Heart right ventricle (tissue), 16 donors: ENCODE measurements at regions not wholly inside any gene's neighbourhood (a gene's known extent, or its start where the extent isn't known, plus 50 kb on each side); places are given as distances from the start of the nearest gene placed in this dataset.

Source experiments
- ATAC-seq, 8 donors: fragments of 200-7000 bp; cut with Tn5 transposase; one replicate each; pipeline ENCODE4 v1.9.1; 2020; ENCODE audit warnings: mild to moderate bottlenecking in 8 of 8, moderate library complexity in 8 of 8, moderate number of reproducible peaks in 1 of 8
- DNase-seq, 2 donors: peaks; one replicate each; pipeline ENCODE4 v3.0.0-alpha.2; 2020
- H3K27ac ChIP-seq, 10 donors: fragments of 200-600 bp; sonication (generic) in 2 of 10; one replicate each; pipeline versions ENCODE4 v1.5.0 to v1.8.0; 2020 to 2022; ENCODE audit warnings: mild to moderate bottlenecking in 3 of 10
- H3K27me3 ChIP-seq, 7 donors: fragments of 200-600 bp; one replicate each; pipeline ENCODE4 v1.8.0; 2021 to 2022; ENCODE audit warnings: mild to moderate bottlenecking in 2 of 7
- H3K36me3 ChIP-seq, 9 donors: fragments of 200-600 bp; sonication (generic) in 1 of 9; one replicate each; pipeline versions ENCODE4 v1.5.0 to v1.8.0; 2020 to 2022; ENCODE audit warnings: mild to moderate bottlenecking in 2 of 9
- H3K4me1 ChIP-seq, 9 donors: fragments of 200-600 bp; sonication (generic) in 1 of 9; one replicate each; pipeline versions ENCODE4 v1.5.0 to v1.8.0; 2020 to 2022; ENCODE audit warnings: mild to moderate bottlenecking in 4 of 9
- H3K4me3 ChIP-seq, 10 donors: fragments of 200-600 bp; sonication (generic) in 2 of 10; one replicate each; pipeline versions ENCODE4 v1.5.0 to v1.8.0; 2020 to 2022; ENCODE audit warnings: mild to moderate bottlenecking in 7 of 10, moderate library complexity in 2 of 10
- H3K9me3 ChIP-seq, 11 donors: fragments of 200-600 bp in 10 of 11; sonication (generic) in 2 of 11; one replicate each; pipeline versions ENCODE4 v1.5.0 to v1.8.0; 2013 to 2022; ENCODE audit warnings: mild to moderate bottlenecking in 2 of 11, control low read depth in 1 of 11, moderate library complexity in 1 of 11
- CTCF ChIP-seq, 9 donors: fragments of 200-600 bp; sonication (generic) in 2 of 9; IDR thresholded peaks; one replicate each; pipeline versions ENCODE4 v1.5.0 to v1.8.0; 2021 to 2022; ENCODE audit warnings: antibody characterized with exemption in 9 of 9, mild to moderate bottlenecking in 5 of 9, moderate library complexity in 1 of 9
- WGBS, 2 donors: extraction: QIAGEN DNeasy Blood & Tissue Kit; methylation state at CpG; one replicate each; pipeline ENCODE4 v1.1.7; 2013; ENCODE audit warnings: inconsistent platforms in 1 of 2; 5-methylcytosine and 5-hydroxymethylcytosine counted together
- intact Hi-C, 10 donors: fragments of 100-400 bp; cut with DNase I; formaldehyde crosslinking; loops; one replicate each; pipeline versions ENCODE4 v1.11.1 to v1.14.2; 2022
- donor health status: Arrhythmogenic right ventricular cardiomyopathy.
- donor health status: ischemic (EF 13 %, LVEDD 7.1; RV severe dilation, severe dysfunction).
- donor health status: healthy with polysubstance abuse.
- donor health status: DM: no; HTN: yes; CAD: no.
- donor health status: DM: no; HTN: no; CAD: no.
- donor health status: ischemic (EF 25% LVEDD 6.9; RV normal size, moderate dysfunction).
- donor health status: ischemic (EF 25% LVEDD 5.7; RV mildly dilated, moderate dysfunction).
- donor health status: healthy.
- donor health status: DM: yes; HTN: yes; CAD: no.
- donor health status: Ischemic cardiomyopathy.
- donor health status: ischemic (EF 35%, LVEDD 5.7; RV mildly dilated, moderate dysfunction).
- donor health status: nonischemic (EF 11% LVEDD 7.7; RV severe dilation, severe dysfunction).
- donor health status: DM: yes; HTN: yes; CAD: no.
- donor health status: PGD.
- donor health status: ischemic (EF 29% LVEDD 5.4; RV normal size, mild dysfunction).
- donor health status: nonischemic (EF 23%, LVEDD 6.1; RV moderate dilation, normal function).

- no peaks in the 10 kb centered on the region for H3K9me3 ChIP-seq
- intact Hi-C loops = loop anchor here in 7 of 10 donors (5.0 to 10.0 kb wide), 2 partner anchors 611 to 614 kb away; no protein-coding TSS in a partner anchor
- TF ChIP-seq CTCF (IDR thresholded peaks at IDR 0.05) = no peak
- no peak overlapping the region for H3K4me3 ChIP-seq
- DNase-seq = no peak
- H3K27ac ChIP-seq = no peak overlapping the region
- peaks cover 0 to 17% (median 0%) of the 10 kb centered on the region in 9 donors for H3K4me1 ChIP-seq
- no peaks in the 10 kb centered on the region for H3K36me3 ChIP-seq
- ATAC-seq = no peak
- H3K27me3 ChIP-seq = peaks cover 0 to 50% (median 29%) of the 10 kb centered on the region in 7 donors
Observed at GRCh38 chr7:115478426-115478825, 552.1 kb downstream of the TFEC start.

GRCh38 chr7:115477193-115477651 is 553.3 kb downstream of the TFEC start:
- 2% methylated on average over 30 of the region's 30 CpGs for WGBS, 2 donors
- peak in 1 of 2 donors; percentile 18 for DNase-seq
- intact Hi-C loops = loop anchor here in 8 of 10 donors (2.0 to 10.0 kb wide), 3 partner anchors 610 to 612 kb away; no protein-coding TSS in a partner anchor
- peak overlapping the region in 8 of 10 donors; percentile 16 to 51 (median 46) for H3K4me3 ChIP-seq
- H3K27me3 ChIP-seq = peaks cover 0 to 50% (median 29%) of the 10 kb centered on the region in 7 donors
- TF ChIP-seq CTCF (IDR thresholded peaks at IDR 0.05) = no peak
- no peaks in the 10 kb centered on the region for H3K9me3 ChIP-seq
- peaks cover 0 to 17% (median 0%) of the 10 kb centered on the region in 9 donors for H3K4me1 ChIP-seq
- H3K27ac ChIP-seq = no peak overlapping the region
- ATAC-seq = peak in 6 of 8 donors; percentile 40 to 73 (median 58)
- H3K36me3 ChIP-seq = no peaks in the 10 kb centered on the region

GRCh38 chr7:115476671-115477181 is 553.8 kb downstream of the TFEC start:
- 2 to 7% methylated on average over 7 of the region's 7 CpGs for WGBS, 2 donors
- H3K36me3 ChIP-seq = no peaks in the 10 kb centered on the region
- TF ChIP-seq CTCF (IDR thresholded peaks at IDR 0.05) = no peak
- ATAC-seq = peak in 2 of 8 donors; percentile 37 to 49
- no peak overlapping the region for H3K27ac ChIP-seq
- H3K27me3 ChIP-seq = peaks cover 0 to 50% (median 29%) of the 10 kb centered on the region in 7 donors
- intact Hi-C loops = loop anchor here in 8 of 10 donors (2.0 to 10.0 kb wide), 3 partner anchors 609 to 612 kb away; no protein-coding TSS in a partner anchor
- H3K4me1 ChIP-seq = peaks cover 0 to 17% (median 0%) of the 10 kb centered on the region in 9 donors
- H3K4me3 ChIP-seq = peak overlapping the region in 8 of 10 donors; percentile 16 to 51 (median 46)
- DNase-seq = no peak
- no peaks in the 10 kb centered on the region for H3K9me3 ChIP-seq

GRCh38 chr7:115475761-115476385 is 554.0 kb downstream of the MDFIC start:
- H3K27ac ChIP-seq = no peak overlapping the region

More at GRCh38 chr7:115475761-115476385, 554.0 kb downstream of the MDFIC start:
- Histone ChIP-seq H3K36me3 (no peaks in the 10 kb centered on the region), H3K9me3 (no peaks in the 10 kb centered on the region), H3K4me1 (peaks cover 0 to 17% (median 0%) of the 10 kb centered on the region in 9 donors), H3K27me3 (peaks cover 0 to 46% (median 28%) of the 10 kb centered on the region in 7 donors), H3K4me3 (peak overlapping the region in 2 of 10 donors; percentile 44 to 48)
- intact Hi-C loops = loop anchor here in 8 of 10 donors (2.0 to 10.0 kb wide), 3 partner anchors 609 to 611 kb away; no protein-coding TSS in a partner anchor
- no peak for DNase-seq
- peak in 7 of 9 donors; percentile 15 to 55 (median 44) for TF ChIP-seq CTCF (IDR thresholded peaks at IDR 0.05)
- peak in 5 of 8 donors; percentile 42 to 85 (median 69) for ATAC-seq
- WGBS, 2 donors = 54 to 59% methylated on average over 14 of the region's 14 CpGs
